Keratinocyte (primary cell): ENCODE measurements at regions not wholly inside any gene's neighbourhood (a gene's known extent, or its start where the extent isn't known, plus 50 kb on each side); places are given as distances from the start of the nearest gene placed in this dataset.

Experiments
- DNase-seq: peaks from one replicate; pipeline ENCODE4 v3.0.0-alpha.2; 2011; ENCODE audit warnings: low read depth, missing footprints, low spot score
- FAIRE-seq: peaks from 2 replicates; lab custom pipeline; 2011; peaks lifted over from hg19 to GRCh38; lab: Jason Lieb, UNC
- H2AFZ ChIP-seq: 2 replicates; pipeline ENCODE4 v1.6.0; 2012; ENCODE audit warnings: low read length, control low read depth, inconsistent platforms; ENCODE audit not compliant: control insufficient read depth
- H3K27ac ChIP-seq: 2 replicates; pipeline ENCODE4 v1.5.1; 2011; ENCODE audit warnings: low read length; ENCODE audit not compliant: control insufficient read depth, insufficient read depth
- H3K27me3 ChIP-seq: 3 replicates; pipeline ENCODE4 v1.6.0; 2011; ENCODE audit warnings: low read length; ENCODE audit not compliant: control insufficient read depth, insufficient read depth; ENCODE audit errors: extremely low read depth
- H3K36me3 ChIP-seq, 2 experiments: 2 replicates in 1 of 2; 3 replicates in 1 of 2; pipeline ENCODE4 v1.5.1; 2011; ENCODE audit warnings: low read length in 2 of 2, mild to moderate bottlenecking in 1 of 2; ENCODE audit not compliant: control insufficient read depth in 2 of 2, insufficient read depth in 2 of 2; ENCODE audit errors: extremely low read depth in 1 of 2
- H3K4me1 ChIP-seq: 3 replicates; pipeline ENCODE4 v1.5.1; 2011; ENCODE audit warnings: low read length; ENCODE audit not compliant: control insufficient read depth, insufficient read depth; ENCODE audit errors: extremely low read depth
- H3K4me2 ChIP-seq: 3 replicates; pipeline ENCODE4 v1.6.0; 2011; ENCODE audit warnings: low read depth, low read length; ENCODE audit not compliant: control insufficient read depth, insufficient read depth; ENCODE audit errors: extremely low read depth
- H3K4me3 ChIP-seq, 3 experiments: fragments of 200-600 bp in 1 of 3; sonication (generic) in 1 of 3; 2 replicates in 2 of 3; 3 replicates in 1 of 3; pipeline ENCODE4 v1.5.1; 2011 to 2016; ENCODE audit warnings: low read length in 3 of 3, mild to moderate bottlenecking in 3 of 3, control low read depth in 2 of 3, inconsistent platforms in 1 of 3, low read depth in 1 of 3, mixed read lengths in 1 of 3, mixed run types in 1 of 3, moderate library complexity in 1 of 3; ENCODE audit not compliant: control insufficient read depth in 2 of 3, insufficient read depth in 2 of 3; ENCODE audit errors: extremely low read depth in 1 of 3
- H3K79me2 ChIP-seq: 2 replicates; pipeline ENCODE4 v1.6.0; 2012; ENCODE audit warnings: low read length; ENCODE audit not compliant: control insufficient read depth, insufficient read depth
- H3K9ac ChIP-seq: 3 replicates; pipeline ENCODE4 v1.6.0; 2011; ENCODE audit warnings: low read length; ENCODE audit not compliant: control insufficient read depth, insufficient read depth; ENCODE audit errors: extremely low read depth
- H3K9me1 ChIP-seq: 3 replicates; pipeline ENCODE4 v1.6.0; 2011; ENCODE audit warnings: low read length; ENCODE audit not compliant: control insufficient read depth, insufficient read depth; ENCODE audit errors: extremely low read depth
- H3K9me3 ChIP-seq: 2 replicates; pipeline ENCODE4 v1.5.1; 2012; ENCODE audit warnings: low read depth, low read length; ENCODE audit not compliant: control insufficient read depth
- H4K20me1 ChIP-seq: 3 replicates; pipeline ENCODE4 v1.6.0; 2011; ENCODE audit warnings: low read length; ENCODE audit not compliant: control insufficient read depth, insufficient read depth; ENCODE audit errors: extremely low read depth
- EZH2 ChIP-seq: IDR thresholded peaks from one replicate; pipeline ENCODE4 v1.6.1; 2012; ENCODE audit warnings: inconsistent platforms, mild to moderate bottlenecking, low read length, moderate library complexity
- dilution Hi-C: fragments of 300-500 bp; cut with MboI; formaldehyde crosslinking; loops from one replicate; pipeline ENCODE4 v1.7.0; 2020; ENCODE audit warnings: low sequenced_read_pairs; ENCODE audit not compliant: extremely low pct_ligation_motif_present
- TF ChIP-seq, protein P1 (sequence below), 3 experiments: IDR thresholded peaks in 1 of 3; conservative IDR thresholded peaks in 1 of 3; optimal IDR thresholded peaks in 1 of 3; 2 replicates in 2 of 3; 3 replicates in 1 of 3; pipeline versions ENCODE3 to v1.5.1; 2011; ENCODE audit warnings: low read length in 3 of 3, mild to moderate bottlenecking in 3 of 3, moderate library complexity in 2 of 3, control low read depth in 1 of 3, inconsistent platforms in 1 of 3; ENCODE audit not compliant: insufficient read depth in 2 of 3; ENCODE audit errors: extremely low read depth in 1 of 3

DNA sequence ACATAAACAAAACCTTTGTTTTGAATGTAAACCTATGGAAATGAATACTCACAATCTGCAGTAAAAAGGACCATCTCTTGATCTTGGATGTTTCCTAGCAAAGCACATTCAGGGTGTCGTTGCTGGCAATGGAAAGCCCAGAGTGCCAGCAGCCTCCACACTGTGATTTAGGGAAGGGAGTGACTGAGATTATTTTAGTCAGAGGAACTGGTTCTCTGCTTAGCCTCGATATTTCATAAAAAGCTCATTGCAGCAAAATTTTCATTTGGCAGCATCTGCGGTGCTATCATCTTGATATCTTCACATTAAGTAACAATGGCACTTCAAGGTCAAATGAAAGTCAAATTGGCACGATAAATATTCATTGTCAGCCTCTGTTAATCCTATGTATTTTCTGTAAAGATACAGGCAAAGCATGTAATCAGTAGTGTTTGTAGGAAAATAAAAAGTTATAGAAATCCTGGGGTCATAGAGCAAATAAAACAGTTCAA, 116.0 kb downstream of the MACIR start:
- Histone ChIP-seq H3K9me3 (no peaks in the 10 kb centered on the region), H3K4me3 (no peak overlapping the region), H3K36me3 (no peaks in the 10 kb centered on the region), H3K27me3 (no peaks in the 10 kb centered on the region), H3K9ac (no peak overlapping the region), H4K20me1 (no peaks in the 10 kb centered on the region), H3K79me2 (no peaks in the 10 kb centered on the region), H3K4me2 (no peak overlapping the region), H2AFZ (no peak overlapping the region), H3K9me1 (no peaks in the 10 kb centered on the region), H3K27ac (no peak overlapping the region), H3K4me1 (no peaks in the 10 kb centered on the region)
- TF ChIP-seq, protein P1, sequence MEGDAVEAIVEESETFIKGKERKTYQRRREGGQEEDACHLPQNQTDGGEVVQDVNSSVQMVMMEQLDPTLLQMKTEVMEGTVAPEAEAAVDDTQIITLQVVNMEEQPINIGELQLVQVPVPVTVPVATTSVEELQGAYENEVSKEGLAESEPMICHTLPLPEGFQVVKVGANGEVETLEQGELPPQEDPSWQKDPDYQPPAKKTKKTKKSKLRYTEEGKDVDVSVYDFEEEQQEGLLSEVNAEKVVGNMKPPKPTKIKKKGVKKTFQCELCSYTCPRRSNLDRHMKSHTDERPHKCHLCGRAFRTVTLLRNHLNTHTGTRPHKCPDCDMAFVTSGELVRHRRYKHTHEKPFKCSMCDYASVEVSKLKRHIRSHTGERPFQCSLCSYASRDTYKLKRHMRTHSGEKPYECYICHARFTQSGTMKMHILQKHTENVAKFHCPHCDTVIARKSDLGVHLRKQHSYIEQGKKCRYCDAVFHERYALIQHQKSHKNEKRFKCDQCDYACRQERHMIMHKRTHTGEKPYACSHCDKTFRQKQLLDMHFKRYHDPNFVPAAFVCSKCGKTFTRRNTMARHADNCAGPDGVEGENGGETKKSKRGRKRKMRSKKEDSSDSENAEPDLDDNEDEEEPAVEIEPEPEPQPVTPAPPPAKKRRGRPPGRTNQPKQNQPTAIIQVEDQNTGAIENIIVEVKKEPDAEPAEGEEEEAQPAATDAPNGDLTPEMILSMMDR (optimal IDR thresholded peaks at IDR 0.05 in 1 of 3, IDR thresholded peaks at IDR 0.05 in 1 of 3, conservative IDR thresholded peaks at IDR 0.05 in 1 of 3; ENCODE audit: extremely low read depth in 1 of 3, insufficient read depth in 2 of 3, low read length in 3 of 3): no peak
- TF ChIP-seq EZH2: no peak
- DNase-seq: no peak
- no peak for FAIRE-seq
- dilution Hi-C loops: no loop called here

DNA sequence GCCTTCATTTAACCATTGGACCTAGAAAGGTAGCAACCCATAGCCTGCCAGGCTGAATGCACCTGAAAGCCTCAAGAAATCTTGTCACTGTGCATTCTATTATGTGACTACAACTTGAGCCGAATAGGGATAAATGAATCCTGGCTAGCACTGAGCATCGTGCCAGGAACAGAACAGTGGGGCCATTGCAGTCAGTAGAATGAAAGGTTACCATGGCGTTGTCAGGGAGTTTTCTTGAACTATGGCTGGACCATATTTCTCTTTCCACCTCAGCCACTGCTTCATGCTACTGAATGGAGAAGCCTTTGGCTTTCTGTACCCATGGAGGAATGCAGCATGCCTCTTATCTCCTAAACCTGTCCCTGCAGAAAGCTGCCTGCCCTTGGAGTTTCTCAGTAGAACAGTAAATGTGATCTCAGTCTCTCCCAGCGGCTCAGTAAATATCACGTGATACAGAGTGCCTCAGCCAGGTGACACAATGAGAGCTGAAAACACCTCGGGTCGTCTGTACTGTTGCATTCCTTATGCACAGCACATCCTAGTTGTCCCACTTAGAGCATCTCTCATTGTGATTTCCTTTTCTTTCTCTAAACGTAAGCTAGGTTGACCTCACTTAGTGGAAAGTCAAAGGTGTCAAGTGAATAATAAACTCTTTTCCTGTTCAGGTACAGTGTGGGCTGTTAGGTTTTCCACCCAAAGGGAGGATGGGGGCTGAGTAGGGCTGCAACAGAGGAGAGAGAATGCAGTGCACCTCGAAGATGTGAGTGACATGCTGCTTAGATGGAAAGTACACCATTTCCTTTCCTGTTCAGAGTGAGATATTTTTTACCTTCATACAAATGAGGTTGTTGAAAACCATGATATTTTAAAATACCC, 115.3 kb downstream of the MACIR start:
- no peak overlapping the region for H3K27ac ChIP-seq
- no peak for FAIRE-seq
- dilution Hi-C loops: no loop called here
- no peaks in the 10 kb centered on the region for H3K36me3 ChIP-seq
- no peaks in the 10 kb centered on the region for H4K20me1 ChIP-seq
- H3K4me2 ChIP-seq: no peak overlapping the region
- no peak overlapping the region for H2AFZ ChIP-seq
- no peaks in the 10 kb centered on the region for H3K9me1 ChIP-seq
- H3K4me1 ChIP-seq: no peaks in the 10 kb centered on the region
- no peak overlapping the region for H3K4me3 ChIP-seq
- no peaks in the 10 kb centered on the region for H3K79me2 ChIP-seq
- no peaks in the 10 kb centered on the region for H3K9me3 ChIP-seq
- DNase-seq: no peak
- TF ChIP-seq, protein P1 (optimal IDR thresholded peaks at IDR 0.05 in 1 of 3, IDR thresholded peaks at IDR 0.05 in 1 of 3, conservative IDR thresholded peaks at IDR 0.05 in 1 of 3; ENCODE audit: extremely low read depth in 1 of 3, insufficient read depth in 2 of 3, low read length in 3 of 3): no peak
- TF ChIP-seq EZH2: no peak
- no peaks in the 10 kb centered on the region for H3K27me3 ChIP-seq
- H3K9ac ChIP-seq: no peak overlapping the region
